Transverse colon (tissue), 4 donors: ENCODE measurements at regions not wholly inside any gene's neighbourhood (a gene's known extent, or its start where the extent isn't known, plus 50 kb on each side); places are given as distances from the start of the nearest gene placed in this dataset.

Source experiments
- CTCF ChIP-seq, 5 experiments: fragments of 200-600 bp in 3 of 5; fragments of 450-650 bp in 2 of 5; sonication (generic) in 3 of 5; IDR thresholded peaks; 1 replicate in 2 of 5; 2 replicates in 3 of 5; pipeline ENCODE4 v1.5.1; 2016 to 2017; ENCODE audit warnings: antibody characterized with exemption in 5 of 5, inconsistent platforms in 3 of 5, mild to moderate bottlenecking in 2 of 5, moderate library complexity in 1 of 5
- EP300 ChIP-seq: sonication (generic); formaldehyde crosslinking; IDR thresholded peaks from one replicate; pipeline ENCODE4 v1.6.1; 2017; ENCODE audit warnings: antibody characterized with exemption, low read depth
- POLR2A ChIP-seq: fragments of 450-650 bp; IDR thresholded peaks from one replicate; pipeline ENCODE4 v1.6.1; 2016; ENCODE audit warnings: antibody characterized with exemption, mild to moderate bottlenecking, moderate library complexity
- POLR2AphosphoS5 ChIP-seq, 3 donors: sonication (generic); formaldehyde crosslinking; IDR thresholded peaks; one replicate each; pipeline ENCODE4 v1.6.1; 2016; ENCODE audit warnings: antibody characterized with exemption in 3 of 3

- no peak for TF ChIP-seq POLR2A
- no peak for TF ChIP-seq CTCF (IDR thresholded peaks at IDR 0.05)
- TF ChIP-seq POLR2AphosphoS5 (IDR thresholded peaks at IDR 0.05), result no peak
- TF ChIP-seq EP300, result no peak
Observed at GRCh38 chr2:215626063-215626462, 190.2 kb upstream of the FN1 start.
